Endothelial cell of umbilical vein (primary cell): ENCODE measurements at regions not wholly inside any gene's neighbourhood (a gene's known extent, or its start where the extent isn't known, plus 50 kb on each side); places are given as distances from the start of the nearest gene placed in this dataset.

Experiments
- BruUV-seq: library from RNA; stranded (reverse); fragments of 400-500 nt; replicated peaks from 2 replicates; lab custom pipeline; 2021; lab: Mats Ljungman, UMichigan
- CTCF ChIA-PET: fragments of 300-600, 350-600 bp; sonication (Branson Sonifier 250); formaldehyde crosslinking; loops from one replicate; lab custom pipeline; 2021; ENCODE audit warnings: antibody characterized with exemption, inconsistent platforms; lab: Charles Lee
- POLR2A ChIA-PET: fragments of 300-600, 350-600 bp; sonication (Branson Sonifier 250); formaldehyde crosslinking; loops from one replicate; lab custom pipeline; 2021; ENCODE audit warnings: antibody characterized with exemption, inconsistent platforms; lab: Charles Lee
- DNase-seq: peaks from one replicate; pipeline ENCODE4 v3.0.0-alpha.2; 2011; ENCODE audit warnings: low read depth, low spot score
- FAIRE-seq: peaks from 2 replicates; lab custom pipeline; 2011; peaks lifted over from hg19 to GRCh38; lab: Jason Lieb, UNC
- H2AFZ ChIP-seq: 2 replicates; pipeline ENCODE4 v1.6.0; 2012; ENCODE audit warnings: low read depth, low read length, control low read depth, inconsistent platforms
- H3K27ac ChIP-seq: 2 replicates; pipeline ENCODE4 v1.5.1; 2011; ENCODE audit warnings: low read depth, mild to moderate bottlenecking, control low read depth, low read length, moderate library complexity; ENCODE audit not compliant: insufficient read depth
- H3K27me3 ChIP-seq, 2 experiments: 2 replicates each; pipeline versions ENCODE4 v1.6.0 to v1.6.1; 2011; ENCODE audit warnings: low read length in 2 of 2, mixed read lengths in 1 of 2; ENCODE audit not compliant: control insufficient read depth in 2 of 2, insufficient read depth in 2 of 2
- H3K36me3 ChIP-seq, 2 experiments: 2 replicates in 1 of 2; 3 replicates in 1 of 2; pipeline ENCODE4 v1.5.1; 2011; ENCODE audit warnings: low read length in 2 of 2, mild to moderate bottlenecking in 1 of 2, moderate library complexity in 1 of 2; ENCODE audit not compliant: control insufficient read depth in 2 of 2, insufficient read depth in 2 of 2; ENCODE audit errors: extremely low read depth in 1 of 2
- H3K4me1 ChIP-seq: 3 replicates; pipeline ENCODE4 v1.5.1; 2011; ENCODE audit warnings: mild to moderate bottlenecking, low read length; ENCODE audit not compliant: control insufficient read depth, insufficient read depth; ENCODE audit errors: extremely low read depth
- H3K4me2 ChIP-seq: 2 replicates; pipeline ENCODE4 v1.6.1; 2011; ENCODE audit warnings: low read length, control low read depth, mixed read lengths; ENCODE audit not compliant: insufficient read depth
- H3K4me3 ChIP-seq, 3 experiments: fragments of 200-600 bp in 1 of 3; sonication (generic), shearing (Covaris generic) in 1 of 3; replicated peaks in 1 of 3; 2 replicates each; pipeline ENCODE4 v1.5.1; 2011 to 2016; ENCODE audit warnings: control low read depth in 3 of 3, low read length in 3 of 3, mild to moderate bottlenecking in 2 of 3, inconsistent platforms in 1 of 3, low read depth in 1 of 3, moderate library complexity in 1 of 3; ENCODE audit not compliant: insufficient read depth in 1 of 3
- H3K79me2 ChIP-seq: 2 replicates; pipeline ENCODE4 v1.6.0; 2012; ENCODE audit warnings: low read length, inconsistent platforms; ENCODE audit not compliant: control insufficient read depth, insufficient read depth
- H3K9ac ChIP-seq: replicated peaks from 2 replicates; pipeline ENCODE3; 2011; ENCODE audit warnings: low read length, control low read depth; ENCODE audit not compliant: insufficient read depth; ENCODE audit errors: extremely low read depth
- H3K9me1 ChIP-seq: replicated peaks from 3 replicates; pipeline ENCODE4 v1.6.0; 2011; ENCODE audit warnings: mild to moderate bottlenecking, low read length; ENCODE audit not compliant: control insufficient read depth, insufficient read depth; ENCODE audit errors: extremely low read depth
- H3K9me3 ChIP-seq: replicated peaks from 2 replicates; pipeline ENCODE4 v1.5.1; 2012; ENCODE audit warnings: low read length, inconsistent platforms; ENCODE audit not compliant: control insufficient read depth, insufficient read depth
- H4K20me1 ChIP-seq: replicated peaks from 2 replicates; pipeline ENCODE3; 2011; ENCODE audit warnings: mild to moderate bottlenecking, low read length; ENCODE audit not compliant: control insufficient read depth, insufficient read depth; ENCODE audit errors: extremely low read depth
- EZH2 ChIP-seq: IDR thresholded peaks from 2 replicates; pipeline ENCODE4 v1.6.1; 2012; ENCODE audit warnings: borderline replicate concordance, low read depth, mild to moderate bottlenecking, moderate library complexity, low read length, inconsistent platforms; ENCODE audit not compliant: severe bottlenecking
- FOS ChIP-seq: IDR thresholded peaks from 2 replicates; pipeline ENCODE4 v1.6.1; 2011; ENCODE audit warnings: mild to moderate bottlenecking, low read length, moderate library complexity, borderline replicate concordance; ENCODE audit not compliant: insufficient read depth
- GATA2 ChIP-seq: IDR thresholded peaks from 2 replicates; pipeline ENCODE4 v1.7.0; 2011; ENCODE audit warnings: low read depth, mild to moderate bottlenecking, moderate library complexity, mixed read lengths, low read length; ENCODE audit not compliant: insufficient read length, insufficient read depth
- JUN ChIP-seq: IDR thresholded peaks from 2 replicates; pipeline ENCODE4 v1.6.1; 2011; ENCODE audit warnings: borderline replicate concordance, low read depth; ENCODE audit not compliant: insufficient read length, insufficient read depth
- MYC ChIP-seq: IDR thresholded peaks from one replicate; pipeline ENCODE4 v1.6.1; 2011; ENCODE audit warnings: mild to moderate bottlenecking, low read depth, low read length
- POLR2A ChIP-seq: IDR thresholded peaks from 2 replicates; pipeline ENCODE4 v1.6.1; 2012; ENCODE audit warnings: low read depth, mild to moderate bottlenecking, control low read depth, low read length
- POLR2AphosphoS5 ChIP-seq: IDR thresholded peaks from 2 replicates; pipeline ENCODE4 v1.6.1; 2012; ENCODE audit warnings: low read depth, mild to moderate bottlenecking, control low read depth, low read length, moderate library complexity; ENCODE audit not compliant: insufficient read depth
- dilution Hi-C: fragments of 300-500 bp; cut with MboI; formaldehyde crosslinking; loops from one replicate; pipeline ENCODE4 v1.15.0; 2019; ENCODE audit warnings: low sequenced_read_pairs; ENCODE audit not compliant: extremely low pct_ligation_motif_present
- intact Hi-C: fragments of 100-400 bp; cut with micrococcal nuclease; formaldehyde crosslinking; loops from one replicate; pipeline ENCODE4 v1.10.0; 2022
- TF ChIP-seq, protein P1 (sequence below), 2 donors: IDR thresholded peaks; 1 replicate in 1 of 2; 2 replicates in 1 of 2; pipeline ENCODE4 v1.5.1; 2011; ENCODE audit warnings: low read length in 2 of 2, mild to moderate bottlenecking in 2 of 2, moderate library complexity in 2 of 2, control low read depth in 1 of 2, inconsistent platforms in 1 of 2, low read depth in 1 of 2; ENCODE audit not compliant: insufficient read depth in 1 of 2; ENCODE audit errors: extremely low read depth in 1 of 2
- TF ChIP-seq, protein P2 (sequence below): IDR thresholded peaks from 2 replicates; pipeline ENCODE4 v1.6.1; 2011; ENCODE audit not compliant: insufficient read depth, insufficient read length

DNA sequence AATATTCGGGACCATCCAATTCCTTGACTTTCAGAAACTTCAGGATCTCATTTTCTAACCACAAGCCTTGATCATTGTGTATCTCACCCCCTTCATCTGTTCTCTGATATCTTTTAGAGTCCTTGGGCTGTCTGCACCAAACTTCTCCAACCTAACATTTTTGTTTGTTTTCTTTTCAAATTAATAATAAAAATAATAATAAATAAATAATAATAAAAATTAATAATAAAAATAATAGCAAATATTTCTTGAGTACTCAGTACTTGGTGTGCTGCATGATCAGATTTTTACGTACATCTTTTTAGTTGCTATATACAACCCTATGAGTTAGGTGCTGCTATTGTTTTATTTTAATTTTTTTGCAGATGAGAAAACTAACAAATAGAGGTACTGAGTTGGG is 70.2 kb upstream of the TPRG1 start:
- no peak for FAIRE-seq

DNA sequence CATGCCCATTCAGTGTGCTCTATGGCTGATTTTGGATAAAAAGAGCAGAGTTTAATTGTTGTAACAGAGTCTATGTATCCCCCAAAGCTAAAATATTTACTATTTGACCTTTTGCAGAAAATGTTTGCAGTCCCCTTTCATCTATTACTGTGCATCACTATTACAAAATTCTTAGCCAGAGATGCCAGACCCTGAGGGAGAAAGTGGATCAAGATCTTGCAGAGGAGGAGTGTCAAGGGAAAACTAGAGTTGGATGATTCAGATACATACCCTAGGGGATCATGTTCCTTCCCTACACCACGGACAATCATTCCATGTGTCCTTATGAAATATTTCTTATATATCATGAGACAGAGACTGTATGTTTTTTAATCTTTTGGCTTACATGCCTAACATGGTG is 68.6 kb upstream of the TPRG1 start:
- TF ChIP-seq FOS: no peak
- no peak for TF ChIP-seq GATA2
- no peak for TF ChIP-seq EZH2
- TF ChIP-seq POLR2AphosphoS5: no peak
- no peak for TF ChIP-seq MYC
- TF ChIP-seq JUN: no peak
- TF ChIP-seq, protein P1, sequence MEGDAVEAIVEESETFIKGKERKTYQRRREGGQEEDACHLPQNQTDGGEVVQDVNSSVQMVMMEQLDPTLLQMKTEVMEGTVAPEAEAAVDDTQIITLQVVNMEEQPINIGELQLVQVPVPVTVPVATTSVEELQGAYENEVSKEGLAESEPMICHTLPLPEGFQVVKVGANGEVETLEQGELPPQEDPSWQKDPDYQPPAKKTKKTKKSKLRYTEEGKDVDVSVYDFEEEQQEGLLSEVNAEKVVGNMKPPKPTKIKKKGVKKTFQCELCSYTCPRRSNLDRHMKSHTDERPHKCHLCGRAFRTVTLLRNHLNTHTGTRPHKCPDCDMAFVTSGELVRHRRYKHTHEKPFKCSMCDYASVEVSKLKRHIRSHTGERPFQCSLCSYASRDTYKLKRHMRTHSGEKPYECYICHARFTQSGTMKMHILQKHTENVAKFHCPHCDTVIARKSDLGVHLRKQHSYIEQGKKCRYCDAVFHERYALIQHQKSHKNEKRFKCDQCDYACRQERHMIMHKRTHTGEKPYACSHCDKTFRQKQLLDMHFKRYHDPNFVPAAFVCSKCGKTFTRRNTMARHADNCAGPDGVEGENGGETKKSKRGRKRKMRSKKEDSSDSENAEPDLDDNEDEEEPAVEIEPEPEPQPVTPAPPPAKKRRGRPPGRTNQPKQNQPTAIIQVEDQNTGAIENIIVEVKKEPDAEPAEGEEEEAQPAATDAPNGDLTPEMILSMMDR (IDR thresholded peaks at IDR 0.05; ENCODE audit: extremely low read depth in 1 of 2, insufficient read depth in 1 of 2, low read depth in 1 of 2, low read length in 2 of 2): no peak
- TF ChIP-seq POLR2A: no peak
- TF ChIP-seq, protein P2, sequence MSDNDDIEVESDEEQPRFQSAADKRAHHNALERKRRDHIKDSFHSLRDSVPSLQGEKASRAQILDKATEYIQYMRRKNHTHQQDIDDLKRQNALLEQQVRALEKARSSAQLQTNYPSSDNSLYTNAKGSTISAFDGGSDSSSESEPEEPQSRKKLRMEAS: no peak
- no peak overlapping the region for H3K4me2 ChIP-seq
- dilution Hi-C loops (no loop called here), intact Hi-C loops (no loop called here)
- H3K36me3 ChIP-seq: no peaks in the 10 kb centered on the region
- no TSS peak for BruUV-seq
- H3K9ac ChIP-seq: no peak overlapping the region
- H2AFZ ChIP-seq: no peak overlapping the region
- H3K79me2 ChIP-seq: no peaks in the 10 kb centered on the region
- POLR2A ChIA-PET: no interaction called here
- H3K9me3 ChIP-seq: no peaks in the 10 kb centered on the region
- CTCF ChIA-PET: no interaction called here
- H3K4me3 ChIP-seq: no peak overlapping the region
- H3K4me1 ChIP-seq: no peaks in the 10 kb centered on the region
- DNase-seq (no peak), FAIRE-seq (no peak)
- no peaks in the 10 kb centered on the region for H3K9me1 ChIP-seq
- no peak overlapping the region for H3K27ac ChIP-seq
- no peaks in the 10 kb centered on the region for H4K20me1 ChIP-seq
- no peaks in the 10 kb centered on the region for H3K27me3 ChIP-seq

More for the DNA sequence above, 70.2 kb upstream of the TPRG1 start:
- intact Hi-C loops: no loop called here
- Histone ChIP-seq H3K36me3 (no peaks in the 10 kb centered on the region), H3K9me1 (no peaks in the 10 kb centered on the region), H3K4me2 (no peak overlapping the region), H3K79me2 (no peaks in the 10 kb centered on the region), H3K4me1 (no peaks in the 10 kb centered on the region), H4K20me1 (no peaks in the 10 kb centered on the region), H3K9me3 (no peaks in the 10 kb centered on the region), H3K9ac (no peak overlapping the region), H3K27ac (no peak overlapping the region), H2AFZ (no peak overlapping the region), H3K27me3 (no peaks in the 10 kb centered on the region), H3K4me3 (no peak overlapping the region)
- dilution Hi-C loops: no loop called here
- TF ChIP-seq FOS: no peak
- TF ChIP-seq EZH2: no peak
- no peak for TF ChIP-seq JUN
- TF ChIP-seq POLR2A: no peak
- TF ChIP-seq POLR2AphosphoS5: no peak
- TF ChIP-seq, protein P2: no peak
- TF ChIP-seq GATA2: no peak
- no peak for TF ChIP-seq MYC
- ChIA-PET POLR2A (no interaction called here), CTCF (interaction anchor here (1.0 kb wide), 1 partner anchor 339 kb away, joined by 3 read pairs; no protein-coding TSS in a partner anchor)
- no TSS peak for BruUV-seq
- DNase-seq: no peak
